GM12891 (cell line): ENCODE measurements at regions not wholly inside any gene's neighbourhood (a gene's known extent, or its start where the extent isn't known, plus 50 kb on each side); places are given as distances from the start of the nearest gene placed in this dataset.
"Not testable (repeated sequence)": the region's sequence is repeated elsewhere in the genome, so short reads cannot be mapped to it uniquely, and the experiment has no call there.

Experiments
- DNase-seq: peaks from one replicate; pipeline ENCODE4 v3.0.0; 2011; ENCODE audit warnings: low spot score; ENCODE audit not compliant: insufficient read length
- FAIRE-seq: peaks from 2 replicates; lab custom pipeline; 2011; peaks lifted over from hg19 to GRCh38; lab: Jason Lieb, UNC
- PAX5 ChIP-seq: IDR thresholded peaks from 2 replicates; pipeline ENCODE4 v1.6.1; 2011; ENCODE audit warnings: low read length, moderate library complexity, mild to moderate bottlenecking; ENCODE audit not compliant: insufficient read depth, severe bottlenecking
- POLR2A ChIP-seq: IDR thresholded peaks from 2 replicates; pipeline ENCODE4 v1.6.1; 2011; ENCODE audit warnings: low read depth, low read length, control low read depth
- POLR2AphosphoS5 ChIP-seq: IDR thresholded peaks from 2 replicates; pipeline ENCODE4 v1.6.1; 2011; ENCODE audit warnings: low read depth, low read length, control low read depth
- POU2F2 ChIP-seq: IDR thresholded peaks from 2 replicates; pipeline ENCODE4 v1.6.1; 2011; ENCODE audit warnings: low read depth, mild to moderate bottlenecking, control low read depth, low read length, moderate library complexity
- SPI1 ChIP-seq: IDR thresholded peaks from 2 replicates; pipeline ENCODE4 v1.6.1; 2011; ENCODE audit warnings: low read depth, low read length, control low read depth
- TAF1 ChIP-seq: IDR thresholded peaks from 2 replicates; pipeline ENCODE4 v1.6.1; 2011; ENCODE audit warnings: low read depth, low read length, control low read depth

DNA sequence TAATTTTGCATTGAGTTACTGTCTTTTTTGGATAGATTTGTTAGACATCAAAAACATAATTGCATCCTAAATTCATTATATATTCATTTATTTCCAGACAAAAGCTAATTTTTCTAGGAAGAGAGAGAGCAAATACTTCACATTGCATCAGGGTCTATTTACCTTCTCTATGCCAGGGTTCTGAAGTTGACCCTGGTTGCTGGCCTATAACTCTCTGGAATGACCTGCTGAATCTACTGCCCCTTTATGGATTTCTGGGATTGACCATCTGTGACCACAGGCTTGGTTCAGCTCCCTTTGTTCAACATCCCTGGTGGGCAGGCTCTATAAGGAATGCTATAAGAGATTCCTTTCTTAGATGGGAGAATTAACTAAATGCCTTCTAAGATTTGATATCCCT is 414.8 kb upstream of the STXBP6 start:
- FAIRE-seq (no peak), DNase-seq (no peak)
- no peak for TF ChIP-seq PAX5
- TF ChIP-seq TAF1 = no peak

GRCh38 chr14:25464078-25464477 is 414.1 kb upstream of the STXBP6 start:
- FAIRE-seq = no peak
- no peak for DNase-seq
- TF ChIP-seq POLR2A (no peak), TAF1 (no peak), SPI1 (no peak), POLR2AphosphoS5 (no peak), PAX5 (no peak), POU2F2 (no peak)

- DNase-seq = no peak
- no peak for FAIRE-seq
- TF ChIP-seq SPI1 (no peak), PAX5 (no peak), POLR2AphosphoS5 (no peak)
These were observed 413.5 kb upstream of the STXBP6 start for GRCh38 chr14:25463480-25463879.

DNA sequence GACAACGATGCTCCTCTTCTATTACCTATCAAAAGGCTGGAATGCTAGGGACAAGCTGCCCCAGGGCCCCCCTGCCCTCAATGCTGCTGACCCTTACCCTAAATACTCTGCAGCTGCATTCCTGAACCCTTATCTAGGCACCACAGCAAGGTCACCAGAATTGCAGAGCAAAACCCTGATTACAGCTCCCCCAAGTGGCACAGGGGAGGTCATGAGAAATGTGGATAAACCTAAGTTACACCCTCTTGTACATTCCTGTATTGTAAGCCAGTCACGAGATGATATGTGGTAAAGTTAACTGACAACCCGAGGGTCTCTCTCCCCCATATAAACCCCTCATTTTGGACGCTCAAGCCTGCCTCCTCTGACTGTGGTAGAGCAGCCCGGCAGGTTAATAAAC is 411.8 kb upstream of the STXBP6 start:
- TF ChIP-seq SPI1 (no peak), TAF1 (no peak), POU2F2 (no peak), POLR2AphosphoS5 (no peak), POLR2A (no peak), PAX5 (no peak)
- no peak for DNase-seq
- FAIRE-seq = no peak

GRCh38 chr14:25444381-25444780 is 394.4 kb upstream of the STXBP6 start:
- TF ChIP-seq TAF1 = no peak
- TF ChIP-seq SPI1 = no peak
- TF ChIP-seq POLR2AphosphoS5 = no peak
- TF ChIP-seq POU2F2 = no peak
- no peak for TF ChIP-seq PAX5
- no peak for TF ChIP-seq POLR2A
- DNase-seq = no peak
- FAIRE-seq = no peak

DNA sequence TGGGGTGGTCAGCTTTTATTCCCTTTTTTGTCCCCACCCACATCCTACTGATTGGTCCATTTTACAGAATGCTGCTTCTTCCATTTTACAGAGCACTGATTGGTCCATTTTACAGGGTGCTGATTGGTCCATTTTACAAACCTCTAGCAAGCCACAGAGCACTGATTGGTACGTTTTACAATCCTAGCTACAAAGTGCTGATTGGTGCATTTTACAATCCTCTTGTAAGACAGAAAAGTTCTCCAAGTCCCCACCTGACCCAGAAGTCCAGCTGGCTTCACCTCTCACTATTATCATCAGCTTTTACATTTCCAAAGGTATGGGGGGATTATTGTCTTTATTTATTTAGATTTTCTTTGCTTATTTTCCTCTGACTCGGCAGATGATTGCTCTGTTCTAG is 390.4 kb upstream of the STXBP6 start:
- not testable (repeated sequence) for FAIRE-seq, DNase-seq

DNA sequence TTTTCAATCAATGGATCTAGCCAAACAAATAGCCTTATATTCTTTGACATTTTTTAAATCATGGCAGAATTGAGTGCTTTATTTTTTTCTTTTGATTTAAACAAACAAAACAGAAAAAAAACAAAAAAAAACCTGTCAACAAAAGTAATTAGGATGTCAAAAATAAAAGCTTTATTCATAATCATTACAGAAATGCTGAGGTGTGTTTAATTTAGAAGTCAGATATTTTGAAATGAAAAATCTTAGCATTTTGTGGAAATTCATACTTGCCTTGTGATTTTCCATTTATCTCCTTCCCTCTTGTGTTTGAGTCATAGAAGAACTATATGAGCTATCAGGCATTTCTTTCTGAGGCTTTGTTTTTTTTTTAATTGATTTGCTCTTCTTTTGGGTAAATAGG is 387.0 kb upstream of the STXBP6 start:
- no peak for DNase-seq
- TF ChIP-seq POU2F2 = no peak
- TF ChIP-seq POLR2A = no peak
- TF ChIP-seq SPI1 = no peak
- TF ChIP-seq POLR2AphosphoS5 = no peak
- no peak for TF ChIP-seq PAX5
- TF ChIP-seq TAF1 = no peak
- FAIRE-seq = no peak

DNA sequence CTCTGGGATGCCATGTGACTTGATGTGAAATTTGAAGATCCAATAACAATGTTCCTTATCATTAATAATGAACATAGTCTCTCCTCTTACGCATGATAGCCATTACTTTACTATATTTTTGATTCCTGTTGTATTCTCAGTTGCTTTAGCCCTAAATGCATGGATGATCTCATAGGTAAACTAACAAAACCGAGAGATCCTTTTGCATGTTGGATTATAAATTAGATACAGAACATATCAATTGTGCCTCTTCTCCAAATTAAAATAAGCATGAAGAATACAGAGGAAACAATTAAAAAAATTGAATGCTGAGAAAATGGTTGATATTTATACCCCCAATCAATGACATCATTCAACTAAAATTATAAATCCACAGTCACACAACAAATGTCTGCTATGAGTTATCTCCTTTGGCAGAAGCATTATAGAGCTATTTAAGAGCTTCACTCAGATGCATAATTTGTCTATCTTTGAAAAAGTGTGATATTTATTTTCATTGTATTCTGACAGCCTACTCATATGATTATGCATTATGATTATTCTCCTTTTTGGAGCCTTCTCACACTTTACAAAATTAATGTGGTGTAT is 386.4 kb upstream of the STXBP6 start:
- DNase-seq (no peak), FAIRE-seq (no peak)
- no peak for TF ChIP-seq PAX5
- TF ChIP-seq POLR2A = no peak
- no peak for TF ChIP-seq POLR2AphosphoS5
- no peak for TF ChIP-seq POU2F2
- no peak for TF ChIP-seq SPI1
- TF ChIP-seq TAF1 = no peak

DNA sequence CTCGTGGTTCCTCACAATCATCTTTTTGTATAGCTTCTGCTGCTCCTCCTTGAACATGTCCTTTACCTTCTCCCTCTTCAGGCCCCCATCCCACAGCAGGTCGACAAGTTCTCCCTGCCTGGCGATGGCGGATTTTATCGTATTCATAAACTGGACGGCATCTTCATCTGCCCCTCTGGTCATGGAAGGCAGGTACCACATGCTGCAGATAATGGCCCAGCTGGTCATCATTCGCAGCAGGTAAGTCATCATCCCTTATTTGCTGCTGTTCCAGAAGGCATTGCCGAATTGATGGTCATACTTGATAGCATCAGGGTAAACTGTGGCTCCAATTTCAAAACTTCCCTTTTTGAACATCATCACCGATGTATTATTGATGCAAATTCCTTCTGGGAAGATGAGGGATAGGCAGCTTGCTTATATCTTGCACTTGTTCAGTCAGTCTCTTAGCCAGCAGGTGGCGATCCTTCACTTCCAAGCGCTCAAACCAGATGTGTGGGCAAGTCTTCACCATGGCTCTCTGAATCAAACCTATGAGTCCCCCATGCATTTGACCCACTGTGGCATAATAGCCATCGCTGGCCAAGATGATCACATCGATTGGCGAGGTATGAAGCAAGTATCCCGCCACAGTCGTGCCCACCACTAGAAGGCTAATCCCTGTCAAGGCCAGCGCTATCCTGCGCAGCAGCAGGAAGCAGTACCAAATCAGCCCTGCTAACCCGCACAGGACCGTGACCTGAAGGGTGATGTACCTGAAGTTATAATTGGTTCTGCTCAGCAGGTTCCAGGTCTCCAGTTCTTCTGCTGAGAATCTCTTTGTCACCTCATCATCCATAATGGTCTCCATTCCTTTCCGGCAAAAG is 381.5 kb upstream of the STXBP6 start:
- TF ChIP-seq TAF1 = no peak
- no peak for TF ChIP-seq POLR2AphosphoS5
- no peak for TF ChIP-seq POLR2A
- TF ChIP-seq SPI1 = no peak
- TF ChIP-seq POU2F2 = no peak
- TF ChIP-seq PAX5 = no peak
- DNase-seq (peak; percentile 8), FAIRE-seq (no peak)

GRCh38 chr14:25430808-25431207 is 380.9 kb upstream of the STXBP6 start:
- no peak for TF ChIP-seq TAF1
- TF ChIP-seq POU2F2 = no peak
- TF ChIP-seq SPI1 = no peak
- TF ChIP-seq POLR2A = no peak
- no peak for TF ChIP-seq PAX5
- no peak for TF ChIP-seq POLR2AphosphoS5
- DNase-seq (no peak), FAIRE-seq (no peak)

DNA sequence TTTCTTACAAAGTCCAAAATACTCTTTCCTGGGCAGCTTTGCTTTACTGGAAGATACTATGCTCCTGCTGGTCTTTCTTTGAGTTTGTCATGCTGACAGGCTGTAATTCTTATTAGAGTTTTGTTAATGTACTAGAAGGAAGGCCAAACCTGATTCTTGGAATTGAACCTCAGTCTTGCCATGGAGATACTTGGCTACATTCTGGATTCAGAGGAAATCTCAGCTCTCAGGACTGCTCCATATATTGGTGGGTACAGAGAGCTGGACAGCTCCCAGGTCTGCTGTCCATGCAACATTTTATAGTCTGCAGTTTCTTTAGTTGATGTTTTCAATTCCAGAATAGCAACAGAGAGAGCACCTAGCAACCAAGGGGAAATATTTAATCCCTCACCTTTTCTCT is 363.1 kb upstream of the STXBP6 start:
- TF ChIP-seq TAF1 (no peak), POLR2A (no peak), SPI1 (no peak), PAX5 (no peak), POLR2AphosphoS5 (no peak)
- DNase-seq = no peak
- no peak for FAIRE-seq
